ENCODE measurements at regions not wholly inside any gene's neighbourhood (a gene's known extent, or its start where the extent isn't known, plus 50 kb on each side); places are given as distances from the start of the nearest gene placed in this dataset.

DNA sequence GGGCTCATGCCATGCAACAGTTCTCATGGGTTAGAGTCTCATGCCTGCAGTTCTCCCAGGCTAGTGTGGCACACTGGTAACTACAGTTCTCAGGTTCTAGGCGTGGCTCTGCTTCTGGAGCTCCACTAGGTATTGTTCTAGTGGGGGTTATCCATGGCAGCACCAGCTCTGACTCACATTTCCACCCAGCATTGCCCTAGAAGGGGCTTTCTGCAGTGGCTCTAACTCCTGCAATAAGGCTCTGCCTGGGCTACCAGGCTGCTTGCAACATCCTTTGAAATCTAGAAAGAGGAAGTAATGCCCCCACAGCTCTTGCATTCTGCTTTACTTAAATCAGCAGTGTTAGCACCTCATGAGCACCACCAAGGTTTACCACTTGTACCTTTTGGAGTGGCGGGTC is 220.3 kb upstream of the ARID2 start:
- BruUV-seq (replicated peaks), result no TSS peak
- Histone ChIP-seq H3K4me1 (ENCODE audit: insufficient read depth, low read length) (no peaks in the 10 kb centered on the region), H3K9me3 (ENCODE audit: low read length) (no peaks in the 10 kb centered on the region), H3K9ac (ENCODE audit: insufficient read depth, low read depth, low read length) (no peak overlapping the region), H3K36me3 (replicated peaks in 1 of 2; ENCODE audit: control insufficient read depth in 1 of 2, insufficient read depth in 2 of 2, low read length in 2 of 2) (no peaks in the 10 kb centered on the region), H3K79me2 (ENCODE audit: insufficient read depth, low read length) (no peaks in the 10 kb centered on the region), H2AFZ (ENCODE audit: low read length) (no peak overlapping the region), H3K27me3 (ENCODE audit: control insufficient read depth in 1 of 2, insufficient read depth in 2 of 2, low read length in 2 of 2) (no peaks in the 10 kb centered on the region), H4K20me1 (ENCODE audit: insufficient read depth, low read length) (no peaks in the 10 kb centered on the region), H3K4me2 (ENCODE audit: low read depth, low read length) (no peak overlapping the region), H3K27ac (ENCODE audit: extremely low read length, insufficient read depth, low read length) (no peak overlapping the region), H3K4me3 (replicated peaks in 1 of 3; ENCODE audit: insufficient read depth in 1 of 3, low read depth in 2 of 3, low read length in 3 of 3) (no peak overlapping the region)
- DNase-seq (ENCODE audit: low spot score) (no peak), FAIRE-seq (no peak), ATAC-seq (no peak)
- ChIA-PET POLR2A (no interaction called here), CTCF (ENCODE audit: low intra/inter-chr PET ratio, low total read pairs) (no interaction called here)
- no peak for TF ChIP-seq CC2D1A (CRISPR knock-in tag; IDR thresholded peaks at IDR 0.05)
- no peak for TF ChIP-seq ZNF782 (CRISPR knock-in tag; IDR thresholded peaks at IDR 0.05; ENCODE audit: borderline replicate concordance)
- no peak for TF ChIP-seq ZNF501 (CRISPR knock-in tag; IDR thresholded peaks at IDR 0.05)
- no peak for TF ChIP-seq ZNF20 (CRISPR knock-in tag; IDR thresholded peaks at IDR 0.05)
- intact Hi-C loops (cut with micrococcal nuclease; ENCODE audit: unreplicated experiment) (no loop called here), in situ Hi-C loops (cut with HindIII; ENCODE audit: extremely low pct_ligation_motif_present, low pct_unique_long_range_greater_than_20kb) (no loop called here)
- 0% methylated on average over 1 of the region's 2 CpGs for WGBS (ENCODE audit: low lambda C conversion rate)

- no peak for FAIRE-seq
- TF ChIP-seq SUZ12 (IDR thresholded peaks at IDR 0.05; ENCODE audit: low read depth, low read length) (no peak), GATA4 (IDR thresholded peaks at IDR 0.05; ENCODE audit: borderline replicate concordance, low read depth) (no peak), CEBPG (CRISPR knock-in tag; IDR thresholded peaks at IDR 0.05) (no peak), BRCA1 (CRISPR knock-in tag; IDR thresholded peaks at IDR 0.05) (no peak), ZBTB1 (CRISPR knock-in tag; IDR thresholded peaks at IDR 0.05; ENCODE audit: borderline replicate concordance) (no peak), TEAD2 (CRISPR knock-in tag; IDR thresholded peaks at IDR 0.05) (no peak), ZNF441 (CRISPR knock-in tag; IDR thresholded peaks at IDR 0.05; ENCODE audit: borderline replicate concordance) (no peak), ZNF20 (CRISPR knock-in tag; IDR thresholded peaks at IDR 0.05) (no peak), ETV5 (CRISPR knock-in tag; IDR thresholded peaks at IDR 0.05; ENCODE audit: borderline replicate concordance) (no peak), KMT2B (CRISPR knock-in tag; IDR thresholded peaks at IDR 0.05) (no peak), RNF219 (CRISPR knock-in tag; IDR thresholded peaks at IDR 0.05) (no peak), BHLHE40 (IDR thresholded peaks at IDR 0.05; ENCODE audit: low read length) (no peak)
- ATAC-seq, result no peak
- H3K4me2 ChIP-seq (ENCODE audit: low read depth, low read length), result no peak overlapping the region
- DNase-seq (ENCODE audit: low spot score), result no peak
- in situ Hi-C loops (cut with HindIII; ENCODE audit: extremely low pct_ligation_motif_present, low pct_unique_long_range_greater_than_20kb), result no loop called here
- intact Hi-C loops (cut with micrococcal nuclease; ENCODE audit: unreplicated experiment), result no loop called here
- WGBS (ENCODE audit: low lambda C conversion rate), result 90% methylated on average over 1 of the region's 1 CpG
- CTCF ChIA-PET (ENCODE audit: low intra/inter-chr PET ratio, low total read pairs), result no interaction called here
- no TSS peak for BruUV-seq (replicated peaks)
- H3K4me3 ChIP-seq (replicated peaks in 1 of 3; ENCODE audit: insufficient read depth in 1 of 3, low read depth in 2 of 3, low read length in 3 of 3), result no peak overlapping the region
- no peaks in the 10 kb centered on the region for H3K4me1 ChIP-seq (ENCODE audit: insufficient read depth, low read length)
- no peak overlapping the region for H3K9ac ChIP-seq (ENCODE audit: insufficient read depth, low read depth, low read length)
- H3K27ac ChIP-seq (ENCODE audit: extremely low read length, insufficient read depth, low read length), result no peak overlapping the region
- H3K79me2 ChIP-seq (ENCODE audit: insufficient read depth, low read length), result no peaks in the 10 kb centered on the region
- POLR2A ChIA-PET, result no interaction called here
- no peaks in the 10 kb centered on the region for H3K9me3 ChIP-seq (ENCODE audit: low read length)
- no peaks in the 10 kb centered on the region for H4K20me1 ChIP-seq (ENCODE audit: insufficient read depth, low read length)
- H3K36me3 ChIP-seq (replicated peaks in 1 of 2; ENCODE audit: control insufficient read depth in 1 of 2, insufficient read depth in 2 of 2, low read length in 2 of 2), result no peaks in the 10 kb centered on the region
- no peaks in the 10 kb centered on the region for H3K27me3 ChIP-seq (ENCODE audit: control insufficient read depth in 1 of 2, insufficient read depth in 2 of 2, low read length in 2 of 2)
- no peak overlapping the region for H2AFZ ChIP-seq (ENCODE audit: low read length)
These were observed 219.9 kb upstream of the ARID2 start for GRCh38 chr12:45509621-45510020.
